GM12892 (cell line): ENCODE measurements at regions not wholly inside any gene's neighbourhood (a gene's known extent, or its start where the extent isn't known, plus 50 kb on each side); places are given as distances from the start of the nearest gene placed in this dataset.

Source experiments
- DNase-seq: peaks from one replicate; pipeline ENCODE4 v3.0.0; 2011; ENCODE audit not compliant: insufficient read length
- FAIRE-seq: peaks from 2 replicates; lab custom pipeline; 2011; peaks lifted over from hg19 to GRCh38; lab: Jason Lieb, UNC
- POLR2A ChIP-seq: IDR thresholded peaks from 2 replicates; pipeline ENCODE4 v1.6.1; 2011; ENCODE audit warnings: low read depth, low read length, control low read depth
- POLR2AphosphoS5 ChIP-seq: IDR thresholded peaks from 2 replicates; pipeline ENCODE4 v1.6.1; 2011; ENCODE audit warnings: low read depth, low read length, control low read depth
- TAF1 ChIP-seq: IDR thresholded peaks from 2 replicates; pipeline ENCODE4 v1.6.1; 2011; ENCODE audit warnings: low read depth, mild to moderate bottlenecking, control low read depth, low read length, borderline replicate concordance

DNA sequence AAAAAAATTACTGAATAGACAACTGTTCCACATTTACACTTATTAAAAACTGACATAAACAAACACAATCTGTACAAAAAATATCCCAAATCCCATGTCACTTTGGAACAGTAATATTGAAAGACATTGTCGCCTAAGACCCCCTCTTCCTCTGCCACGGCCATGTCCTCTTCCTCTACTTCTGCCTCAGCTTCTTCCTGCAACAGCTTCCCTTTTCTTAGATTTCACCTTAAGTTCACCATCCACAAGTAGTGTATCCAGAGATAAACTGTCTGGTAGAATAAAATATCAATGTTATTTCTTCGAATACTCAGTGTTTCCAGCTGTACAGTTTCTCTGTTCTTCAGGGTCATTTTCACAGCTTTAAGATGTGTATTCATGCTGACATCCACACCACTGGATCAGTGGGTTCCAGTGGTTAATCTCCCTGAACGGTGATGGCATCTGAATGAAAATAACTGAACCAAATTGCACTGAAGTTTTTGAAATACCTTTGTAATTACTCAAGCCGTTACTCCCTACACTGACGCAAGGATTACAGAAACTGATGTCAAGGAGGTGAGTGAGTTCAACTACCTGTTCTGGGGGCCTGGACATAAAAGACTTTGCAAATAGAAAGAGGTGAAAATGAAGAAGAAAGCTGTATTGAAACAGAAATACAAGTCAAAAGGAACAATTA lies 208.5 kb downstream of the C12orf50 start:
- FAIRE-seq, result no peak
- TF ChIP-seq TAF1, result no peak
- no peak for TF ChIP-seq POLR2A
- no peak for TF ChIP-seq POLR2AphosphoS5
- DNase-seq, result no peak

DNA sequence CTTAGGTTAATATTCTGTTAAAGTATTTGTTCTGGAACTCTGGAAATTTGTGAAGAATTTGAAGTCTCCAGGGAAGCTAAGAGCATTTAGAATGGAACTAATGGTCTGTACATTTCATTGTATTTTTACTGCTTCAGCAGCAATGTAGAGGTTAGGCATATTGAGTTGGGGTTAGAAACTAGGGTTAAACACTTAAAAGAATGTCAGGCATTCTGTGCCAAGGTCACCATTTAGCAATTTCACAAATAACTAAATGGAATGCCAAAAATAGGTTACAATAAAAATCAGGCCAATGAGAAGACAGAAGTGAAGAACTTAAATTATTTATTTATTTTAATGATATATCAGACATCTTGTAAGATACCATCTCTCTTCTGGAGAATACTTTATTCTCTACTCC lies 210.8 kb downstream of the C12orf50 start:
- no peak for DNase-seq
- TF ChIP-seq POLR2A, result no peak
- no peak for TF ChIP-seq TAF1
- no peak for TF ChIP-seq POLR2AphosphoS5
- FAIRE-seq, result no peak

DNA sequence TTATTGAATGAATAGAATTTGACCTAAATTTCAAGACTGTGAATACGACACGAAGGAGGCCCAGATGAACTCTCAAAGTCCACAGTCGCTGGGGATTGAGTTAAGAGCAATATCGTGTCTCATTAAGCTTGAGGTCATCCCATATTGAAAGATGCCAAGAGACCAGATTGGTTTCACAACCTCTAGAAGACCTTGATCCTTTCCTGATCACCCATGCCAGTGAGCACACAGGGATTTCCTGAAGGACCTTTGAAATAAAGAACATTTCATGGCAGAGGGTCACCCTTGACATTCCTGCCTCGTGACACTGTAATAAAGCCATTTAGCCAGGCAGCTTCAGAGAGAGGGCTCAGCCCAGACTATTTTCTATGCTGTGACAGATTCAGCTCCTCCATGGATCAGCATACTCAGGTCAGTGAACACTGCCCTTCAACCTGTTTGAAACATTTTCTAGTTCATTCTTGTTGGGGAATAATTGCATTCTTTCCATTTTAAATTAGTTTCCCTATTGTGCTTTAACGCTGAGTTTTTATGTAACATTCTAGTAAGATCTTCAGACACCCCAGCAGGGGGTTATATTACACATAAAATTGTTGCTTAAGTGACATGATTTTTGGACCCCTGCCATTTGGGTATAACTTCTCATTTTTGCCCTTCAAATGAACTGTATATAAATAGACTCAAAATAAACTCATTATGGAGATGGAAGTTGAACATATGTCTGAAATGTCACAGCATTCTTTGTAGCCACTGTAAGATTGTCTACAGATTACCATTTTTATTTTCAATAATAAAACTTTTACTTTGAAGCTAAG lies 213.2 kb downstream of the C12orf50 start:
- DNase-seq, result no peak
- FAIRE-seq, result no peak
- TF ChIP-seq POLR2A, result no peak
- TF ChIP-seq POLR2AphosphoS5, result no peak

DNA sequence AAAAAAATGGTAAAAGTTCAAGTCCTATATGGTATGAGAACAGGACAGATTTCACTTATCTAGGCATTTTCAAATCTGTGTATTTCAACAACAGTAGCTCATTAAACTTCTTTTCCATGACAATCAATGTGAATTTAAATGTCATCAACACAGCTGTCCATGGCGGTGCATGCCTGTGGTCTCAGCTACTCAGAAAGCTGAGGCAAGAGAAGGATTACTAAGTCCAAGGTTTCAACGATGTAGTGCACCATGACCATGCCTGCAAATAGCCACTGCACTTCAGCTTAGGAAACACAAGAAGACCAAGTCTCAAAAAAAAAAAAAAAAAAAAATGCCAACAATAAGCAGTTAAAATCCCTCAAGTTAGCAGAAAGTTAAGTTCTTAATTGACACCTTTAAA lies 214.6 kb downstream of the C12orf50 start:
- no peak for FAIRE-seq
- no peak for DNase-seq
- TF ChIP-seq POLR2A (no peak), POLR2AphosphoS5 (no peak), TAF1 (no peak)

DNA sequence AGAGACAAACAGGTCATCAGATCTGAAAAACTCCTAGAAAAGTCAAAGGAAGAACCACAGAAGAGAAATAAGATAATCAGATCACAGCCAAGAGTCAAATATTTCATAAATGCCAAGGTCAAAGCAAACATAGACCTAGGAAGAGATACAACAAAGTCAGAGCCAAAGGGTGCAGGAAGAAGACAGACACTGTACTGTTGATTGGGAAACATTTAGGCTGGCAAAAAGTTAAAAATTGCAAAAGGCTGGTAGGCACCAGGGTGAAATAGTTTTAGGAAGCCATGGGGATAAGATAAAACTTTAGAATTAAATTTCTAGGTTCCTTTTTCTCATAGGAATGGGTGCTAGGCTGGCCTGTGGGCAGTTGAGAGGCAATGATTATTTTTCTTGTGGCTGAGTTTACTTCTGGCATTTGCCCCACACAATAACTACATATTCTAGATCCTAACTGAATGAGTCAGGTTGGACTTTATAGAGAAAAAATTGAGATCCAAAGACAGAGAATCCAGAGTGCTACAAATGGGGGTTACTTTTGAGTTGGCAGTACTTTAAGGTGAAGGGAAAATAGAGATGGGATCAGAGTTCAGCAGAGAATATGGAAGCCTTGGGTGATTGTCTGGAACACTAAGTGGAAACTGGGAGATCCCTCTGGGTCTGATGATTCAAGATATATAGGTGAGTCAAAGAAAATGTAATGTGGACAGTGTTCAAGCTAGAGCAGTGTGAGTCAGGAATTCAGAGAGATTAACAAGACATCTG lies 215.5 kb downstream of the C12orf50 start:
- no peak for FAIRE-seq
- no peak for DNase-seq
- TF ChIP-seq TAF1, result no peak
- TF ChIP-seq POLR2AphosphoS5, result no peak
- no peak for TF ChIP-seq POLR2A

DNA sequence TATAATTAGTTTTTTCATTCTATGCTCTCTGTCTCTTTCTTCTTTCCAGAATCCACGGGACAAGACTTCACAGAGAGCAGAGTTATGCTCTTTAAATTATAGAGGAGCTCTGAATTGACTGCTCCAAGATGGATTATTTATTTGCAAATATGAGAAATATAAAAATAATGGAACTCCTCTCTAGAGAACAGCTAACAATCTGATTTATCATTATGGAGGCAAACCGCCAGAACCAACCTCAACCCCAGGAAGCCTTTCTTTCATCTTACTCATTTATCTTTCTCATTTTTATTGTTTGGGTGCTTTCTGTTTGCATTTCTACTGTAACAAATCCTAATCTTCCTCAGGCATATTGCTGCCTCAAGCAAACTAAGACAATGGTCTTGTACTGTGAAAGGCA lies 216.5 kb downstream of the C12orf50 start:
- TF ChIP-seq TAF1, result no peak
- FAIRE-seq (no peak), DNase-seq (no peak)

DNA sequence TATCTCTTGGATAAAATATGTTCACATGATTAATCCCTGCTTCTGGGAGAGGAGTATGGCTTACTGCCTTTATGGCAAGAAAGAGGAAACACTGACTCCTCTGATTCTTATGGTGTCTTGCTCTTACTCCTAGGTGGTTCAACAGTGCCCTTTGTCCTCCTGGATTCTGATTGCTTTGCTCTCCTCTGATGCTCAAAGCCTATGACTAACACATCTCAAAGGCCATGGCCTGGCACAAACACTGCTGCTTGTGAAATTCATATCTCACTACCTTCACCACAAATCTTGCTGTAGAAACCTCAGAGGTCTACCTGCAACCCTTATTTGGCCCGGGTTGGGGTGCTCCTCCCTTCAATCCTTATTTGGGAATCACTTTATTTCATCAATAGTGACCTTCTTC lies 217.2 kb downstream of the C12orf50 start:
- DNase-seq, result no peak

DNA sequence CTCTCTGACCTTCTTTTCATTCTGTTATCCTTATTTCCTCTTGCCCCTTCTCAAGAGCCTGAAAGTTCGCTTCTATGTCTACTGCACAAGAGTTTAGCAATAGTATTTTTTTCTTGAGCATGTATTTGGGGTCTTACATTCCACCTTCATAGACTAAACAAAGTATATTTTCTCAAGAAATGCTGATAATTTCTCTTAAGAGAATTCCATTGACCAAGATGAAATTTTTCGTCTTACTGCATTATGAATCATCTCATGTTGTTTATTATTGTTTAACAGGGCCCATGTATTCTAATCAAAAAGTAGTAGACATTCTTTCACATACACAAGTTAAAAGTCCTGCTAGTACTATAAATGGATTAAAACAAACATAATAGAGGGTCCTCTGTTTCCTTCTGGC lies 219.3 kb downstream of the C12orf50 start:
- FAIRE-seq, result no peak
- TF ChIP-seq TAF1 (no peak), POLR2A (no peak), POLR2AphosphoS5 (no peak)
- DNase-seq, result no peak

More for the DNA sequence above, 217.2 kb downstream of the C12orf50 start:
- no peak for TF ChIP-seq POLR2AphosphoS5
- TF ChIP-seq POLR2A, result no peak
- TF ChIP-seq TAF1, result no peak
- FAIRE-seq, result no peak

DNA sequence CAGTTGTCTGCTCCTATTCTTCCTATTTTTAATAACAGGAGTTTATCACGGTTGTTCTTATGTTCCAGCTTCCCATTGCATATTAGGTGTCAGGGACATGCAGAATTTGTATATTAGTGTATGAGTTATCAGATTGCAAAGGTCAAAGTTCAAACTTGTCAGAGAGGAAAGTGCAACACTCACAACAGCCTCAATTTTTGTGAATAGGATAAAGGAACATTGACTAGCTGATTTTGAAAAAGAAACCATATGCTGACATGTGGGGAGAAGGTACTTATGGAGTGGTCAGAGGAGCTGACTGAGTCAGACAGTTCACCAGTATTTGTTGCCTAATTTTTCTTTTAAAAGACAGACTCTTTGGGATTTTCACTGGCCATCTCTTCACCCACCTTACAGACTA lies 222.1 kb downstream of the C12orf50 start:
- DNase-seq (no peak), FAIRE-seq (no peak)
- TF ChIP-seq POLR2AphosphoS5, result no peak
- TF ChIP-seq TAF1, result no peak
- TF ChIP-seq POLR2A, result no peak

DNA sequence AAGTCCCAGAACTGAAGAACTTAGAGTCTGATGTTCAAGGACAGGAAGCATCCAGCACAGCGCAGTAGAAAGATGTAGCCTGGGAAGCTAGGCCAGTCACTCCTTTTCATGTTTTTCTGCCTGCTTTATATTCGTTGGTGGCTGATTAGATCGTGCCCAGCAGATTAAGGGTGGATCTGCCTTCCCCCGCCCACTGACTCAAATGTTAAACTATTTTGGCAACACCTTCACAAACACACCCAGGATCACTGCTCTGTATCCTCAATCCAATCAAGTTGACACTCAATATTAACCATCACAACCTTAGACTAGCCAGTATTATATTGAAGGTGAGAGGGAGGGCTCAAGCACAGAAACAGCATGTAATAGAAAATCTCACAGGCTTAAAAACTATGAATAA lies 222.9 kb downstream of the C12orf50 start:
- TF ChIP-seq POLR2AphosphoS5 (no peak), TAF1 (no peak), POLR2A (no peak)
- no peak for FAIRE-seq
- DNase-seq, result no peak

DNA sequence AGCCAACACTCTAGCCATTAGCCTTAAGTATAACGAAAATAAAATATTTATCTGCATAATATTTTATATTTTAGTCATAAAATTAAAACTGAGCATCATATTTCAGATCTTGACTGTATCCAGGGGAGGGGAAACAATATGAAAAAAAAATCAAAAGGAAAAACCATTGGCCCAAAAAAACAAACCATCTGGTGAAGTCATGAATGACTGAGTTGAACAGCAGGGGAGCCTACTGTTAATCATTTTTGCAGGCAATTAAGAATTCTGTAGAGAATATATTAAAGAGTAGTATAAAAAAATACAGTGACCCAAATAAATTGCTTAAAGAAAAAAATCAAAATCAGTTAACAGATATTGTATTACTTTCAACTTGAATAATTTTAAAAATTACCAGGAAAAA lies 224.8 kb downstream of the C12orf50 start:
- no peak for TF ChIP-seq TAF1
- TF ChIP-seq POLR2AphosphoS5, result no peak
- no peak for TF ChIP-seq POLR2A
- FAIRE-seq (no peak), DNase-seq (no peak)

DNA sequence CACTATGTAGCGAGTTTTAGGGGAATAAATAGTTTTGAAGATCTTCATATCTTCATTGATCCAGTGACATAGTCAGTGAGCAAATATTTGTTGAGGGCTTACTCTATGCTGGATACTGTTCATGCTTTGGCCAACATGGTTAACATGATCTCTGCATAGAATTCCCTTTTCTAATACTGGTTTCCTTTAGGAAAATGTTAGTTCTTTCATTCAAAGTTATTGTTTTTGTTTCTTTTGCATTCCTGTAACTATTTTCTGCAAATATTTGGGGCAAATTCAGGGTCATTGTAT lies 226.5 kb downstream of the C12orf50 start:
- TF ChIP-seq POLR2AphosphoS5 (no peak), POLR2A (no peak), TAF1 (no peak)
- no peak for FAIRE-seq

More for the DNA sequence above, 226.5 kb downstream of the C12orf50 start:
- DNase-seq, result no peak
